Keratinocyte (primary cell): ENCODE measurements at regions not wholly inside any gene's neighbourhood (a gene's known extent, or its start where the extent isn't known, plus 50 kb on each side); places are given as distances from the start of the nearest gene placed in this dataset.

Source experiments
- DNase-seq: peaks from one replicate; pipeline ENCODE4 v3.0.0-alpha.2; 2011; ENCODE audit warnings: low read depth, missing footprints, low spot score
- FAIRE-seq: peaks from 2 replicates; lab custom pipeline; 2011; peaks lifted over from hg19 to GRCh38; lab: Jason Lieb, UNC
- H2AFZ ChIP-seq: 2 replicates; pipeline ENCODE4 v1.6.0; 2012; ENCODE audit warnings: low read length, control low read depth, inconsistent platforms; ENCODE audit not compliant: control insufficient read depth
- H3K27ac ChIP-seq: 2 replicates; pipeline ENCODE4 v1.5.1; 2011; ENCODE audit warnings: low read length; ENCODE audit not compliant: control insufficient read depth, insufficient read depth
- H3K27me3 ChIP-seq: 3 replicates; pipeline ENCODE4 v1.6.0; 2011; ENCODE audit warnings: low read length; ENCODE audit not compliant: control insufficient read depth, insufficient read depth; ENCODE audit errors: extremely low read depth
- H3K36me3 ChIP-seq, 2 experiments: 2 replicates in 1 of 2; 3 replicates in 1 of 2; pipeline ENCODE4 v1.5.1; 2011; ENCODE audit warnings: low read length in 2 of 2, mild to moderate bottlenecking in 1 of 2; ENCODE audit not compliant: control insufficient read depth in 2 of 2, insufficient read depth in 2 of 2; ENCODE audit errors: extremely low read depth in 1 of 2
- H3K4me1 ChIP-seq: 3 replicates; pipeline ENCODE4 v1.5.1; 2011; ENCODE audit warnings: low read length; ENCODE audit not compliant: control insufficient read depth, insufficient read depth; ENCODE audit errors: extremely low read depth
- H3K4me2 ChIP-seq: 3 replicates; pipeline ENCODE4 v1.6.0; 2011; ENCODE audit warnings: low read depth, low read length; ENCODE audit not compliant: control insufficient read depth, insufficient read depth; ENCODE audit errors: extremely low read depth
- H3K4me3 ChIP-seq, 3 experiments: fragments of 200-600 bp in 1 of 3; sonication (generic) in 1 of 3; 2 replicates in 2 of 3; 3 replicates in 1 of 3; pipeline ENCODE4 v1.5.1; 2011 to 2016; ENCODE audit warnings: low read length in 3 of 3, mild to moderate bottlenecking in 3 of 3, control low read depth in 2 of 3, inconsistent platforms in 1 of 3, low read depth in 1 of 3, mixed read lengths in 1 of 3, mixed run types in 1 of 3, moderate library complexity in 1 of 3; ENCODE audit not compliant: control insufficient read depth in 2 of 3, insufficient read depth in 2 of 3; ENCODE audit errors: extremely low read depth in 1 of 3
- H3K79me2 ChIP-seq: 2 replicates; pipeline ENCODE4 v1.6.0; 2012; ENCODE audit warnings: low read length; ENCODE audit not compliant: control insufficient read depth, insufficient read depth
- H3K9ac ChIP-seq: 3 replicates; pipeline ENCODE4 v1.6.0; 2011; ENCODE audit warnings: low read length; ENCODE audit not compliant: control insufficient read depth, insufficient read depth; ENCODE audit errors: extremely low read depth
- H3K9me1 ChIP-seq: 3 replicates; pipeline ENCODE4 v1.6.0; 2011; ENCODE audit warnings: low read length; ENCODE audit not compliant: control insufficient read depth, insufficient read depth; ENCODE audit errors: extremely low read depth
- H3K9me3 ChIP-seq: 2 replicates; pipeline ENCODE4 v1.5.1; 2012; ENCODE audit warnings: low read depth, low read length; ENCODE audit not compliant: control insufficient read depth
- H4K20me1 ChIP-seq: 3 replicates; pipeline ENCODE4 v1.6.0; 2011; ENCODE audit warnings: low read length; ENCODE audit not compliant: control insufficient read depth, insufficient read depth; ENCODE audit errors: extremely low read depth
- CTCF ChIP-seq, 3 experiments: IDR thresholded peaks in 1 of 3; conservative IDR thresholded peaks in 1 of 3; optimal IDR thresholded peaks in 1 of 3; 2 replicates in 2 of 3; 3 replicates in 1 of 3; pipeline versions ENCODE3 to v1.5.1; 2011; ENCODE audit warnings: low read length in 3 of 3, mild to moderate bottlenecking in 3 of 3, moderate library complexity in 2 of 3, control low read depth in 1 of 3, inconsistent platforms in 1 of 3; ENCODE audit not compliant: insufficient read depth in 2 of 3; ENCODE audit errors: extremely low read depth in 1 of 3
- EZH2 ChIP-seq: IDR thresholded peaks from one replicate; pipeline ENCODE4 v1.6.1; 2012; ENCODE audit warnings: inconsistent platforms, mild to moderate bottlenecking, low read length, moderate library complexity
- dilution Hi-C: fragments of 300-500 bp; cut with MboI; formaldehyde crosslinking; loops from one replicate; pipeline ENCODE4 v1.7.0; 2020; ENCODE audit warnings: low sequenced_read_pairs; ENCODE audit not compliant: extremely low pct_ligation_motif_present

DNA sequence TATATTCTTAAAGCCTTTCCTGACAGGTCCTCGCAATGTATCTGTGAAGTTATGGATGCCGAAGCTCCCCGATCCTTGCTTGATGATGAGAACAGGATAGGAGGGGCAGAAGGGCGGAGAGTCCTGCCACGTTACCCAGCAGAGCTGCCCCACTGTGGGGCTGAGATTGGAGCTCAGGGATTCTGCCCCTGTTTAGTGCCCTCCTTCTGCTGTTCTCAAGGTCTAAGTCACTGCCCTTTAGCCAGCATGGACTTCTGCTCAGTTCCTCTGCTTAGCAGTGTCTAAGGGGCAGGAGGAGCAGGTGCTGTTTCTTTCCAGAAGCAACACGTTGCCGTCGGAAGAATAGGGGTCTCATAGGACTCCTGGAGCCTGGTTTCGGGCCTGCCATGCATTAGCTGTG is 164.2 kb upstream of the B3GAT1 start:
- no peak for TF ChIP-seq CTCF (optimal IDR thresholded peaks at IDR 0.05 in 1 of 3, IDR thresholded peaks at IDR 0.05 in 1 of 3, conservative IDR thresholded peaks at IDR 0.05 in 1 of 3; ENCODE audit: extremely low read depth in 1 of 3, insufficient read depth in 2 of 3, low read length in 3 of 3)
- no peak for TF ChIP-seq EZH2
- H3K9me3 ChIP-seq, result no peaks in the 10 kb centered on the region
- dilution Hi-C loops, result no loop called here

DNA sequence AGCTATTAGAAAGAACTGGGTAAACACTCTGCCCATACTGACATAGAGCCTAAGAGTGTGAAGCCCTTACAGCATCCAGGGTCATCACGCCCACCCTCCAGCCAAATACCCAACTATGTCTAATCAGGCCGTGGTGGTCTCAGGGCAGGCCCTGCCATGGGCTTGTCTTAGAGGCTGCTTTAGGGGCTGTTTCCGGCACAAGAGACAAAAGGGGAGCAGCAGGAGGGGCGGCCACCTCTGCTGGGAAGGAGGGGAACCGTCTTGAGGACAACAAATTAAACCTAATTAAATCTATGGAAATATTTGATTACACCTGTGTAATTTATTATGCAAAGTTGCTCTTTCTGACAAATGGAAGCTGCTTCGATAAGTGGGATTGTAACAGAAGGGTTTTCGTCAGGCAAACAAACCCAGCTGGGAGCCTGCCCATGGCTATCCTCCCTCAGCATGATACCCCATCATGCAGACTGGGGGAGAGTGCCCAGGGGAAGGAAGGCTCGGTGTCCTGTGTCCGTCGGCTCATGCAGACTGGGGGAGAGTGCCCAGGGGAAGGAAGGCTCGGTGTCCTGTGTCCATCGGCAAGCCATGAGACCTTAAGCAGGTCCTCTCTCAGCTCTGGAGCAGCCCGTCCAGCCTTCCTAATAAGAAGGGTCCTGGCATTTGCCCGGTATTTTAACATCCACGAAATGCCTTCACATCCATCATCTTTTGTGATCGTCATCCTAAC is 163.6 kb upstream of the B3GAT1 start:
- Histone ChIP-seq H3K9me3 (no peaks in the 10 kb centered on the region), H3K27me3 (no peaks in the 10 kb centered on the region), H3K9ac (no peak overlapping the region), H3K4me3 (no peak overlapping the region), H3K9me1 (no peaks in the 10 kb centered on the region), H3K79me2 (no peaks in the 10 kb centered on the region), H3K36me3 (no peaks in the 10 kb centered on the region), H3K27ac (no peak overlapping the region), H3K4me2 (no peak overlapping the region), H4K20me1 (no peaks in the 10 kb centered on the region), H3K4me1 (no peaks in the 10 kb centered on the region), H2AFZ (no peak overlapping the region)
- TF ChIP-seq EZH2, result no peak
- no peak for TF ChIP-seq CTCF (optimal IDR thresholded peaks at IDR 0.05 in 1 of 3, IDR thresholded peaks at IDR 0.05 in 1 of 3, conservative IDR thresholded peaks at IDR 0.05 in 1 of 3; ENCODE audit: extremely low read depth in 1 of 3, insufficient read depth in 2 of 3, low read length in 3 of 3)
- DNase-seq (no peak), FAIRE-seq (no peak)
- dilution Hi-C loops, result no loop called here

More for the DNA sequence above, 164.2 kb upstream of the B3GAT1 start:
- Histone ChIP-seq H3K36me3 (no peaks in the 10 kb centered on the region), H3K4me3 (no peak overlapping the region), H3K27me3 (no peaks in the 10 kb centered on the region), H2AFZ (no peak overlapping the region), H3K9me1 (no peaks in the 10 kb centered on the region), H3K4me2 (no peak overlapping the region), H3K27ac (no peak overlapping the region), H3K79me2 (no peaks in the 10 kb centered on the region), H4K20me1 (no peaks in the 10 kb centered on the region), H3K4me1 (no peaks in the 10 kb centered on the region), H3K9ac (no peak overlapping the region)
- FAIRE-seq (no peak), DNase-seq (no peak)
